HepG2 (cell line): ENCODE measurements at regions not wholly inside any gene's neighbourhood (a gene's known extent, or its start where the extent isn't known, plus 50 kb on each side); places are given as distances from the start of the nearest gene placed in this dataset.

Source experiments
- BCL6 ChIP-seq: IDR thresholded peaks from 2 replicates; pipeline ENCODE4 v1.6.1; 2016; ENCODE audit warnings: missing genetic modification reagents, missing compliant biosample characterization
- CCDC6 ChIP-seq: sonication (generic); formaldehyde crosslinking; IDR thresholded peaks from 2 replicates; pipeline ENCODE4 v1.8.1; 2022; ENCODE audit warnings: mild to moderate bottlenecking, missing genetic modification reagents, moderate library complexity
- EHMT2 ChIP-seq: fragments of 200-600 bp; sonication (generic); IDR thresholded peaks from 2 replicates; pipeline ENCODE4 v1.7.0; 2017; ENCODE audit warnings: antibody characterized with exemption, low read depth, low read length, borderline replicate concordance
- ELF3 ChIP-seq: IDR thresholded peaks from 2 replicates; pipeline ENCODE4 v1.6.1; 2016; ENCODE audit warnings: missing genetic modification reagents, missing compliant biosample characterization
- ESRRA ChIP-seq: sonication (generic); formaldehyde crosslinking; IDR thresholded peaks from 2 replicates; pipeline ENCODE4 v1.5.1; 2020; ENCODE audit warnings: mild to moderate bottlenecking, low read depth, missing genetic modification reagents
- FOXM1 ChIP-seq: sonication (generic); formaldehyde crosslinking; IDR thresholded peaks from 2 replicates; pipeline ENCODE4 v1.5.0; 2020; ENCODE audit warnings: missing genetic modification reagents
- GABPB1 ChIP-seq: IDR thresholded peaks from 2 replicates; pipeline ENCODE4 v1.6.1; 2016; ENCODE audit warnings: mild to moderate bottlenecking, missing genetic modification reagents, moderate library complexity, missing compliant biosample characterization
- HNRNPH1 ChIP-seq: fragments of 200-400 bp; formaldehyde crosslinking; optimal IDR thresholded peaks from 2 replicates; pipeline ENCODE3; 2017; ENCODE audit warnings: mild to moderate bottlenecking, low read depth, low read length
- KDM6A ChIP-seq: IDR thresholded peaks from 2 replicates; pipeline ENCODE4 v1.6.1; 2016; ENCODE audit warnings: low read depth
- RFXAP ChIP-seq: sonication (generic); formaldehyde crosslinking; IDR thresholded peaks from 2 replicates; pipeline ENCODE4 v1.4.0; 2020; ENCODE audit warnings: missing genetic modification reagents, borderline replicate concordance
- SNAI1 ChIP-seq: sonication (generic); formaldehyde crosslinking; IDR thresholded peaks from 2 replicates; pipeline ENCODE4 v1.5.0; 2020; ENCODE audit warnings: mild to moderate bottlenecking, missing genetic modification reagents, borderline replicate concordance
- SP140L ChIP-seq: sonication (generic); formaldehyde crosslinking; IDR thresholded peaks from 2 replicates; pipeline ENCODE4 v1.4.0; 2020; ENCODE audit warnings: missing genetic modification reagents, borderline replicate concordance
- ZNF33A ChIP-seq: sonication (generic); formaldehyde crosslinking; IDR thresholded peaks from 2 replicates; pipeline ENCODE4 v1.5.1; 2020; ENCODE audit warnings: missing genetic modification reagents, mild to moderate bottlenecking, moderate library complexity, borderline replicate concordance
- ZNF501 ChIP-seq: sonication (generic); formaldehyde crosslinking; IDR thresholded peaks from 2 replicates; pipeline ENCODE4 v1.5.1; 2020; ENCODE audit warnings: mild to moderate bottlenecking, moderate library complexity, missing genetic modification reagents
- ZNF747 ChIP-seq: sonication (generic); formaldehyde crosslinking; IDR thresholded peaks from 2 replicates; pipeline ENCODE4 v1.8.1; 2023; ENCODE audit warnings: missing genetic modification reagents, mild to moderate bottlenecking, borderline replicate concordance
- ZNF772 ChIP-seq: sonication (generic); formaldehyde crosslinking; IDR thresholded peaks from 2 replicates; pipeline ENCODE4 v1.5.0; 2020; ENCODE audit warnings: mild to moderate bottlenecking, missing genetic modification reagents
- TF ChIP-seq, protein P1 (sequence below): sonication (generic); formaldehyde crosslinking; IDR thresholded peaks from 2 replicates; pipeline ENCODE4 v1.5.1; 2020; ENCODE audit warnings: mild to moderate bottlenecking, missing genetic modification reagents, moderate library complexity
- TF ChIP-seq, protein P2 (sequence below): sonication (generic); formaldehyde crosslinking; IDR thresholded peaks from 2 replicates; pipeline ENCODE4 v1.5.1; 2020; ENCODE audit warnings: mild to moderate bottlenecking, missing genetic modification reagents, moderate library complexity
- TF ChIP-seq, protein P3 (sequence below): sonication (generic); formaldehyde crosslinking; IDR thresholded peaks from 2 replicates; pipeline ENCODE4 v1.8.0; 2022; ENCODE audit warnings: mild to moderate bottlenecking, missing genetic modification reagents
- TF ChIP-seq, protein P4 (sequence below): sonication (generic); formaldehyde crosslinking; IDR thresholded peaks from 2 replicates; pipeline ENCODE4 v1.4.0; 2020; ENCODE audit warnings: missing genetic modification reagents

DNA sequence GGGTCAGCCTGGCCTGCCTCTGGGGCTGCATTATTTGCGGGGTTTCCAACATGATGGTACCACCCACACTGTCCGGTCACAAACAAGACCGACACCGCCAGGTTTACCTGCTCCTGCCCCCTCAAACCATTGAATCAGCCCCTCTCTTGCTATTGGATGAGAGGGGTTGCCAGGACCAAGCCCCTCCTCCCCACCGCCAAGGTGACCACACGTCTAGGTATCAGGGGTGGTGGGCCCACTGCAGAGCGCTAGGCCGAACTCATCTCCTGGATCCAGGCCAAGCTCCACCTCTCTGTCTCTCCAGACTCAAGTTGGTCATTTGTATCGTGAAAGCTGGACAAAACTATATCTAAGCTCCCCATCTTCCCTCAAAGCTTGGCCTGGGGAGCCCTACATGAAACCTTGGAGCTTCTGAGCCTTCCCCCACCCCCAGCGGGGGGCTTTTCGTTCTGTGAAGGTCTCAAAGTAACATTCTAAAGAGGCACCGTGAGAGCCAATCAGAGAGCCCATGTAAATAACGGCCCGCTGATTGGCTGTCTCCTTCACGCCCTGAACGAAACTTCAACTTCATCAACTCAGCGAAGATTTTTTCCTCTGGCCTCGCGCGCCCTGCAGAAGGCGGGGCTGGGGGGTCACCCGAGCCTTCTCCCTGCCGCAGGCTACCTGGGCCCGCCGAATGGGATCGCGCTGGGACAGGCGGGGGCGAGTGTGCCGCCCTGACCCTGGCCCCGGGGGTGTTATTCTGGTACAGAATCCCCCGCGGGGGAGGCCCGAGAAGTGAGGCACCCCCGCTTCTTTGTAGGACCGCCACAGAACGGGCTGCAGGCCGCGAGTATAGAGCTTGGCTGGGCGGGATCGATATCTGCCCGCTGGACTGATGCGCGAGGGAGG lies 49.6 kb upstream of the PSD2 start (continued):
- TF ChIP-seq CCDC6 (no peak; the same call in 1 of the 2 replicates), GABPB1 (CRISPR knock-in tag) (peak; percentile 59; the same call in 1 of the 2 replicates), ELF3 (CRISPR knock-in tag) (peak; percentile 31; the same call in 1 of the 2 replicates), RFXAP (peak; percentile 67; the same call in 1 of the 2 replicates), ZNF747 (peak; percentile 38; the same call in 1 of the 2 replicates), ESRRA (CRISPR knock-in tag) (0 out of 2 replicates have a peak, but pooled peaks have one; percentile 46), BCL6 (CRISPR knock-in tag) (0 out of 2 replicates have a peak, but pooled peaks have one; percentile 19), FOXM1 (CRISPR knock-in tag) (no peak), SNAI1 (CRISPR knock-in tag) (0 out of 2 replicates have a peak, but pooled peaks have one; percentile 12), HNRNPH1 (no peak), ZNF501 (CRISPR knock-in tag) (0 out of 2 replicates have a peak, but pooled peaks have one; percentile 6), ZNF33A (CRISPR knock-in tag) (no peak), EHMT2 (no peak), KDM6A (no peak), ZNF772 (no peak), SP140L (CRISPR knock-in tag) (0 out of 2 replicates have a peak, but pooled peaks have one; percentile 37)
- TF ChIP-seq, protein P1, sequence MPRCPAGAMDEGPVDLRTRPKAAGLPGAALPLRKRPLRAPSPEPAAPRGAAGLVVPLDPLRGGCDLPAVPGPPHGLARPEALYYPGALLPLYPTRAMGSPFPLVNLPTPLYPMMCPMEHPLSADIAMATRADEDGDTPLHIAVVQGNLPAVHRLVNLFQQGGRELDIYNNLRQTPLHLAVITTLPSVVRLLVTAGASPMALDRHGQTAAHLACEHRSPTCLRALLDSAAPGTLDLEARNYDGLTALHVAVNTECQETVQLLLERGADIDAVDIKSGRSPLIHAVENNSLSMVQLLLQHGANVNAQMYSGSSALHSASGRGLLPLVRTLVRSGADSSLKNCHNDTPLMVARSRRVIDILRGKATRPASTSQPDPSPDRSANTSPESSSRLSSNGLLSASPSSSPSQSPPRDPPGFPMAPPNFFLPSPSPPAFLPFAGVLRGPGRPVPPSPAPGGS (CRISPR knock-in tag): peak; percentile 55; the same call in 1 of the 2 replicates
- TF ChIP-seq, protein P2, sequence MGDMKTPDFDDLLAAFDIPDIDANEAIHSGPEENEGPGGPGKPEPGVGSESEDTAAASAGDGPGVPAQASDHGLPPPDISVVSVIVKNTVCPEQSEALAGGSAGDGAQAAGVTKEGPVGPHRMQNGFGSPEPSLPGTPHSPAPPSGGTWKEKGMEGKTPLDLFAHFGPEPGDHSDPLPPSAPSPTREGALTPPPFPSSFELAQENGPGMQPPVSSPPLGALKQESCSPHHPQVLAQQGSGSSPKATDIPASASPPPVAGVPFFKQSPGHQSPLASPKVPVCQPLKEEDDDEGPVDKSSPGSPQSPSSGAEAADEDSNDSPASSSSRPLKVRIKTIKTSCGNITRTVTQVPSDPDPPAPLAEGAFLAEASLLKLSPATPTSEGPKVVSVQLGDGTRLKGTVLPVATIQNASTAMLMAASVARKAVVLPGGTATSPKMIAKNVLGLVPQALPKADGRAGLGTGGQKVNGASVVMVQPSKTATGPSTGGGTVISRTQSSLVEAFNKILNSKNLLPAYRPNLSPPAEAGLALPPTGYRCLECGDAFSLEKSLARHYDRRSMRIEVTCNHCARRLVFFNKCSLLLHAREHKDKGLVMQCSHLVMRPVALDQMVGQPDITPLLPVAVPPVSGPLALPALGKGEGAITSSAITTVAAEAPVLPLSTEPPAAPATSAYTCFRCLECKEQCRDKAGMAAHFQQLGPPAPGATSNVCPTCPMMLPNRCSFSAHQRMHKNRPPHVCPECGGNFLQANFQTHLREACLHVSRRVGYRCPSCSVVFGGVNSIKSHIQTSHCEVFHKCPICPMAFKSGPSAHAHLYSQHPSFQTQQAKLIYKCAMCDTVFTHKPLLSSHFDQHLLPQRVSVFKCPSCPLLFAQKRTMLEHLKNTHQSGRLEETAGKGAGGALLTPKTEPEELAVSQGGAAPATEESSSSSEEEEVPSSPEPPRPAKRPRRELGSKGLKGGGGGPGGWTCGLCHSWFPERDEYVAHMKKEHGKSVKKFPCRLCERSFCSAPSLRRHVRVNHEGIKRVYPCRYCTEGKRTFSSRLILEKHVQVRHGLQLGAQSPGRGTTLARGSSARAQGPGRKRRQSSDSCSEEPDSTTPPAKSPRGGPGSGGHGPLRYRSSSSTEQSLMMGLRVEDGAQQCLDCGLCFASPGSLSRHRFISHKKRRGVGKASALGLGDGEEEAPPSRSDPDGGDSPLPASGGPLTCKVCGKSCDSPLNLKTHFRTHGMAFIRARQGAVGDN (CRISPR knock-in tag): peak; percentile 90
- TF ChIP-seq, protein P3, sequence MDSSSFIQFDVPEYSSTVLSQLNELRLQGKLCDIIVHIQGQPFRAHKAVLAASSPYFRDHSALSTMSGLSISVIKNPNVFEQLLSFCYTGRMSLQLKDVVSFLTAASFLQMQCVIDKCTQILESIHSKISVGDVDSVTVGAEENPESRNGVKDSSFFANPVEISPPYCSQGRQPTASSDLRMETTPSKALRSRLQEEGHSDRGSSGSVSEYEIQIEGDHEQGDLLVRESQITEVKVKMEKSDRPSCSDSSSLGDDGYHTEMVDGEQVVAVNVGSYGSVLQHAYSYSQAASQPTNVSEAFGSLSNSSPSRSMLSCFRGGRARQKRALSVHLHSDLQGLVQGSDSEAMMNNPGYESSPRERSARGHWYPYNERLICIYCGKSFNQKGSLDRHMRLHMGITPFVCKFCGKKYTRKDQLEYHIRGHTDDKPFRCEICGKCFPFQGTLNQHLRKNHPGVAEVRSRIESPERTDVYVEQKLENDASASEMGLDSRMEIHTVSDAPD (CRISPR knock-in tag): 0 out of 2 replicates have a peak, but pooled peaks have one; percentile 24
- TF ChIP-seq, protein P4, sequence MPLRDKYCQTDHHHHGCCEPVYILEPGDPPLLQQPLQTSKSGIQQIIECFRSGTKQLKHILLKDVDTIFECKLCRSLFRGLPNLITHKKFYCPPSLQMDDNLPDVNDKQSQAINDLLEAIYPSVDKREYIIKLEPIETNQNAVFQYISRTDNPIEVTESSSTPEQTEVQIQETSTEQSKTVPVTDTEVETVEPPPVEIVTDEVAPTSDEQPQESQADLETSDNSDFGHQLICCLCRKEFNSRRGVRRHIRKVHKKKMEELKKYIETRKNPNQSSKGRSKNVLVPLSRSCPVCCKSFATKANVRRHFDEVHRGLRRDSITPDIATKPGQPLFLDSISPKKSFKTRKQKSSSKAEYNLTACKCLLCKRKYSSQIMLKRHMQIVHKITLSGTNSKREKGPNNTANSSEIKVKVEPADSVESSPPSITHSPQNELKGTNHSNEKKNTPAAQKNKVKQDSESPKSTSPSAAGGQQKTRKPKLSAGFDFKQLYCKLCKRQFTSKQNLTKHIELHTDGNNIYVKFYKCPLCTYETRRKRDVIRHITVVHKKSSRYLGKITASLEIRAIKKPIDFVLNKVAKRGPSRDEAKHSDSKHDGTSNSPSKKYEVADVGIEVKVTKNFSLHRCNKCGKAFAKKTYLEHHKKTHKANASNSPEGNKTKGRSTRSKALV (CRISPR knock-in tag): peak; percentile 67; the same call in 1 of the 2 replicates
